H9 (cell line): ENCODE measurements at regions not wholly inside any gene's neighbourhood (a gene's known extent, or its start where the extent isn't known, plus 50 kb on each side); places are given as distances from the start of the nearest gene placed in this dataset.

Experiments used
- DNase-seq: peaks from one replicate; pipeline ENCODE4 v3.0.0-alpha.2; 2017
- H2AFZ ChIP-seq: one replicate; pipeline ENCODE4 v1.6.1; 2013; ENCODE audit warnings: mild to moderate bottlenecking, low read length, control low read depth, moderate library complexity
- H2AK5ac ChIP-seq: 2 replicates; pipeline ENCODE4 v1.6.1; 2013; ENCODE audit warnings: low read length, control low read depth, mixed read lengths; ENCODE audit not compliant: insufficient read length
- H2BK120ac ChIP-seq: one replicate; pipeline ENCODE4 v1.6.1; 2013; ENCODE audit warnings: low read depth, mild to moderate bottlenecking, low read length, control low read depth, inconsistent platforms; ENCODE audit not compliant: poor library complexity, severe bottlenecking
- H2BK12ac ChIP-seq: 2 replicates; pipeline ENCODE4 v1.6.1; 2013; ENCODE audit warnings: low read length, control low read depth, mixed read lengths, low read depth; ENCODE audit not compliant: insufficient read length
- H2BK15ac ChIP-seq: 2 replicates; pipeline ENCODE4 v1.6.1; 2013; ENCODE audit warnings: low read depth, low read length, control low read depth
- H2BK20ac ChIP-seq: one replicate; pipeline ENCODE4 v1.6.1; 2013; ENCODE audit warnings: low read depth, mild to moderate bottlenecking, low read length, control low read depth, inconsistent platforms; ENCODE audit not compliant: poor library complexity, severe bottlenecking
- H2BK5ac ChIP-seq: 2 replicates; pipeline ENCODE4 v1.6.1; 2013; ENCODE audit warnings: low read length, control low read depth, mixed read lengths; ENCODE audit not compliant: insufficient read length
- H3K14ac ChIP-seq: 2 replicates; pipeline ENCODE4 v1.6.1; 2013; ENCODE audit warnings: low read length, control low read depth; ENCODE audit not compliant: insufficient read depth
- H3K18ac ChIP-seq: 2 replicates; pipeline ENCODE4 v1.6.1; 2013; ENCODE audit warnings: low read depth, mild to moderate bottlenecking, mixed read lengths, low read length, control low read depth; ENCODE audit not compliant: insufficient read length
- H3K23ac ChIP-seq: 2 replicates; pipeline ENCODE4 v1.6.1; 2013; ENCODE audit warnings: low read length, control low read depth, mixed read lengths, low read depth; ENCODE audit not compliant: insufficient read length
- H3K23me2 ChIP-seq: 2 replicates; pipeline ENCODE4 v1.6.1; 2013; ENCODE audit warnings: low read depth, mild to moderate bottlenecking, mixed read lengths, low read length, control low read depth; ENCODE audit not compliant: insufficient read length, poor library complexity, severe bottlenecking
- H3K27ac ChIP-seq: 2 replicates; pipeline ENCODE4 v1.5.1; 2013; ENCODE audit warnings: low read length, control low read depth, mixed read lengths, low read depth; ENCODE audit not compliant: insufficient read length
- H3K27me3 ChIP-seq: 2 replicates; pipeline ENCODE4 v1.6.1; 2013; ENCODE audit warnings: low read length, control low read depth, inconsistent platforms; ENCODE audit not compliant: insufficient read depth
- H3K4ac ChIP-seq: 2 replicates; pipeline ENCODE4 v1.6.1; 2013; ENCODE audit warnings: low read depth, mild to moderate bottlenecking, control low read depth, inconsistent platforms, low read length, moderate library complexity
- H3K4me1 ChIP-seq: 2 replicates; pipeline ENCODE4 v1.6.1; 2013; ENCODE audit warnings: low read length, control low read depth, inconsistent platforms; ENCODE audit not compliant: insufficient read depth
- H3K4me2 ChIP-seq: 2 replicates; pipeline ENCODE4 v1.6.1; 2013; ENCODE audit warnings: low read length, control low read depth, mixed read lengths; ENCODE audit not compliant: insufficient read length, insufficient read depth
- H3K56ac ChIP-seq: 2 replicates; pipeline ENCODE4 v1.6.1; 2013; ENCODE audit warnings: low read depth, mild to moderate bottlenecking, mixed read lengths, low read length, control low read depth; ENCODE audit not compliant: insufficient read length
- H3K79me1 ChIP-seq: 2 replicates; pipeline ENCODE4 v1.6.1; 2013; ENCODE audit warnings: low read depth, mild to moderate bottlenecking, moderate library complexity, low read length, control low read depth, inconsistent platforms; ENCODE audit not compliant: insufficient read depth, poor library complexity, severe bottlenecking
- H3K79me2 ChIP-seq: 2 replicates; pipeline ENCODE4 v1.6.1; 2013; ENCODE audit warnings: low read length, control low read depth, inconsistent platforms; ENCODE audit not compliant: insufficient read depth
- H3K9ac ChIP-seq: 2 replicates; pipeline ENCODE4 v1.6.1; 2013; ENCODE audit warnings: low read length, control low read depth, mixed read lengths; ENCODE audit not compliant: insufficient read length; ENCODE audit errors: extremely low read depth
- H3K9me3 ChIP-seq: one replicate; pipeline ENCODE4 v1.6.1; 2013; ENCODE audit warnings: low read depth, low read length, inconsistent platforms; ENCODE audit not compliant: control insufficient read depth
- H3T11ph ChIP-seq: one replicate; pipeline ENCODE4 v1.6.1; 2013; ENCODE audit warnings: mild to moderate bottlenecking, low read length, control low read depth, inconsistent platforms
- H4K20me1 ChIP-seq: one replicate; pipeline ENCODE4 v1.6.1; 2013; ENCODE audit not compliant: control insufficient read depth, insufficient read length, insufficient read depth
- H4K5ac ChIP-seq: 2 replicates; pipeline ENCODE4 v1.6.1; 2013; ENCODE audit warnings: low read depth, mild to moderate bottlenecking, mixed read lengths, low read length, control low read depth; ENCODE audit not compliant: insufficient read length
- H4K8ac ChIP-seq: replicated peaks from 2 replicates; pipeline ENCODE4 v1.6.1; 2013; ENCODE audit warnings: low read length, control low read depth, mixed read lengths, low read depth; ENCODE audit not compliant: insufficient read length
- H4K91ac ChIP-seq: 2 replicates; pipeline ENCODE4 v1.6.1; 2013; ENCODE audit warnings: low read depth, mild to moderate bottlenecking, moderate library complexity, mixed read lengths, low read length, control low read depth; ENCODE audit not compliant: insufficient read length
- H3K27ac Mint-ChIP-seq, 3 experiments: 2 replicates in 2 of 3; 3 replicates in 1 of 3; pipeline ENCODE4 v1.8.0; 2020 to 2021; ENCODE audit warnings: mixed read lengths in 3 of 3, mild to moderate bottlenecking in 1 of 3, moderate library complexity in 1 of 3
- H3K27me3 Mint-ChIP-seq: 2 replicates; pipeline ENCODE4 v1.8.0; 2021; ENCODE audit warnings: low read depth, mild to moderate bottlenecking, moderate library complexity, mixed read lengths
- H3K36me3 Mint-ChIP-seq, 3 experiments: 2 replicates in 2 of 3; 3 replicates in 1 of 3; pipeline ENCODE4 v1.8.0; 2020 to 2021; ENCODE audit warnings: low read depth in 3 of 3, mixed read lengths in 3 of 3; ENCODE audit not compliant: insufficient read depth in 1 of 3
- H3K4me1 Mint-ChIP-seq, 2 experiments: 2 replicates each; pipeline ENCODE4 v1.8.0; 2020; ENCODE audit warnings: mixed read lengths in 2 of 2
- H3K4me3 Mint-ChIP-seq, 2 experiments: 2 replicates in 1 of 2; 3 replicates in 1 of 2; pipeline ENCODE4 v1.8.0; 2020 to 2021; ENCODE audit warnings: mild to moderate bottlenecking in 2 of 2, mixed read lengths in 2 of 2, moderate library complexity in 1 of 2
- H3K9me3 Mint-ChIP-seq, 2 experiments: 2 replicates in 1 of 2; 3 replicates in 1 of 2; pipeline ENCODE4 v1.8.0; 2020; ENCODE audit warnings: mild to moderate bottlenecking in 2 of 2, mixed read lengths in 2 of 2, moderate library complexity in 1 of 2
- CTCF ChIP-seq: fragments of 200-600 bp; sonication (generic); conservative IDR thresholded peaks from 3 replicates; pipeline ENCODE4 v1.8.0; 2021; ENCODE audit warnings: antibody characterized with exemption, mild to moderate bottlenecking
- WGBS: extraction: QIAGEN DNeasy Blood & Tissue Kit; methylation state at CpG from one replicate; pipeline ENCODE4 v1.1.7; 2013; ENCODE audit warnings: missing lambda C conversion rate, low lambda C conversion rate, mixed read lengths; ENCODE audit not compliant: insufficient read length; ENCODE audit errors: extremely low coverage; 5-methylcytosine and 5-hydroxymethylcytosine counted together

- no peak overlapping the region for H3K27ac Mint-ChIP-seq
- no peak overlapping the region for H2AFZ ChIP-seq
- H3T11ph ChIP-seq: no peak overlapping the region
- H3K4me2 ChIP-seq: no peak overlapping the region
- DNase-seq: no peak
- no peaks in the 10 kb centered on the region for H4K20me1 ChIP-seq
- no peak overlapping the region for H2AK5ac ChIP-seq
- no CpG with 5 or more reads among the region's 4 CpGs for WGBS
- no peak overlapping the region for H2BK12ac ChIP-seq
- H3K79me1 ChIP-seq: no peaks in the 10 kb centered on the region
- H3K18ac ChIP-seq: no peak overlapping the region
- H3K27me3 Mint-ChIP-seq: no peaks in the 10 kb centered on the region
- no peak overlapping the region for H4K8ac ChIP-seq
- H3K27me3 ChIP-seq: no peaks in the 10 kb centered on the region
- H3K56ac ChIP-seq: no peak overlapping the region
- H3K36me3 Mint-ChIP-seq: no peaks in the 10 kb centered on the region; a peak in 1 of 7 replicates
- no peak overlapping the region for H4K91ac ChIP-seq
- no peak overlapping the region for H3K27ac ChIP-seq
- H2BK15ac ChIP-seq: no peak overlapping the region
- H4K5ac ChIP-seq: no peak overlapping the region
- H2BK20ac ChIP-seq: no peak overlapping the region
- H2BK5ac ChIP-seq: no peak overlapping the region
- peaks cover 31 to 42% of the 10 kb centered on the region in 2 experiments for H3K4me1 Mint-ChIP-seq
- no peak overlapping the region for H3K4me3 Mint-ChIP-seq
- no peak overlapping the region for H3K4ac ChIP-seq
- no peaks in the 10 kb centered on the region for H3K79me2 ChIP-seq
- H3K23me2 ChIP-seq: no peaks in the 10 kb centered on the region
- H3K23ac ChIP-seq: no peak overlapping the region
- H3K14ac ChIP-seq: no peak overlapping the region
- H3K4me1 ChIP-seq: peaks cover 2% of the 10 kb centered on the region; the same call in 1 of the 2 replicates
- no peak overlapping the region for H2BK120ac ChIP-seq
- no peaks in the 10 kb centered on the region for H3K9me3 Mint-ChIP-seq
- no peak for TF ChIP-seq CTCF
- H3K9me3 ChIP-seq: no peaks in the 10 kb centered on the region
- no peak overlapping the region for H3K9ac ChIP-seq
These were observed 64.9 kb upstream of the F3 start for GRCh38 chr1:94606471-94606870.
